Prostate gland (tissue), 2 donors: ENCODE measurements at regions not wholly inside any gene's neighbourhood (a gene's known extent, or its start where the extent isn't known, plus 50 kb on each side); places are given as distances from the start of the nearest gene placed in this dataset.

Experiments used
- DNase-seq: peaks from one replicate; pipeline ENCODE4 v3.0.0-alpha.2; 2019; ENCODE audit warnings: low spot score
- H3K27ac ChIP-seq, 2 donors: fragments of 200-600 bp; sonication (generic); 2 replicates each; pipeline ENCODE4 v1.5.1; 2017 to 2019
- H3K27me3 ChIP-seq: fragments of 200-600 bp; sonication (generic); replicated peaks from 2 replicates; pipeline ENCODE4 v1.5.1; 2019; ENCODE audit not compliant: insufficient read depth
- H3K36me3 ChIP-seq, 2 donors: fragments of 200-600 bp; sonication (generic); 1 replicate in 1 of 2; 2 replicates in 1 of 2; pipeline versions ENCODE4 v1.5.1 to v1.8.1; 2017 to 2019
- H3K4me1 ChIP-seq: fragments of 200-600 bp; sonication (generic); replicated peaks from 2 replicates; pipeline ENCODE4 v1.5.1; 2019
- H3K4me3 ChIP-seq, 2 donors: fragments of 200-600 bp; sonication (generic); 2 replicates each; pipeline ENCODE4 v1.5.1; 2017 to 2019
- H3K9me3 ChIP-seq: fragments of 200-600 bp; sonication (generic); 2 replicates; pipeline ENCODE4 v1.5.1; 2017
- CTCF ChIP-seq, 4 experiments: fragments of 200-600 bp in 2 of 4; fragments of 450-650 bp in 2 of 4; sonication (generic) in 2 of 4; IDR thresholded peaks; 1 replicate in 3 of 4; 2 replicates in 1 of 4; pipeline ENCODE4 v1.5.1; 2016 to 2019; ENCODE audit warnings: antibody characterized with exemption in 4 of 4, mild to moderate bottlenecking in 2 of 4, moderate library complexity in 2 of 4
- POLR2A ChIP-seq: fragments of 450-650 bp; IDR thresholded peaks from one replicate; pipeline ENCODE4 v1.6.1; 2016; ENCODE audit warnings: antibody characterized with exemption, mild to moderate bottlenecking
- POLR2AphosphoS5 ChIP-seq: sonication (generic); formaldehyde crosslinking; IDR thresholded peaks from one replicate; pipeline ENCODE4 v1.6.1; 2017; ENCODE audit warnings: antibody characterized with exemption
- WGBS: methylation state at CpG from one replicate; pipeline ENCODE4 v1.1.5; 2018; 5-methylcytosine and 5-hydroxymethylcytosine counted together
- intact Hi-C: fragments of 100-400 bp; cut with DNase I; formaldehyde crosslinking; loops from one replicate; pipeline ENCODE4 v1.14.2; 2022

- TF ChIP-seq POLR2AphosphoS5: no peak
- 77% methylated on average over 2 of the region's 2 CpGs for WGBS
These were observed 357.1 kb upstream of the SATB1 start for GRCh38 chr3:18782191-18782590.

GRCh38 chr3:18780959-18781358, 355.8 kb upstream of the SATB1 start:
- H3K4me3 ChIP-seq: no peak overlapping the region
- no peaks in the 10 kb centered on the region for H3K27me3 ChIP-seq
- no peak overlapping the region for H3K27ac ChIP-seq
- TF ChIP-seq CTCF (IDR thresholded peaks at IDR 0.05) (no peak), POLR2A (no peak), POLR2AphosphoS5 (no peak)
- H3K4me1 ChIP-seq: no peaks in the 10 kb centered on the region
- no peaks in the 10 kb centered on the region for H3K9me3 ChIP-seq
- DNase-seq: no peak
- WGBS: 94% methylated on average over 3 of the region's 3 CpGs
- no peaks in the 10 kb centered on the region for H3K36me3 ChIP-seq
- intact Hi-C loops: no loop called here

More at GRCh38 chr3:18782191-18782590, 357.1 kb upstream of the SATB1 start:
- Histone ChIP-seq H3K36me3 (no peaks in the 10 kb centered on the region), H3K27me3 (no peaks in the 10 kb centered on the region), H3K4me1 (no peaks in the 10 kb centered on the region), H3K9me3 (no peaks in the 10 kb centered on the region), H3K27ac (no peak overlapping the region), H3K4me3 (no peak overlapping the region)
- no peak for DNase-seq
- intact Hi-C loops: no loop called here

- Histone ChIP-seq H3K4me1 (no peaks in the 10 kb centered on the region), H3K36me3 (no peaks in the 10 kb centered on the region), H3K9me3 (no peaks in the 10 kb centered on the region), H3K27me3 (no peaks in the 10 kb centered on the region), H3K4me3 (no peak overlapping the region), H3K27ac (no peak overlapping the region)
- DNase-seq: no peak
- WGBS: 83% methylated on average over 2 of the region's 2 CpGs
- intact Hi-C loops: no loop called here
- TF ChIP-seq CTCF (IDR thresholded peaks at IDR 0.05) (no peak), POLR2AphosphoS5 (no peak), POLR2A (no peak)
These were observed 354.6 kb upstream of the SATB1 start for GRCh38 chr3:18779704-18780103.

- H3K9me3 ChIP-seq: no peaks in the 10 kb centered on the region
- 73% methylated on average over 2 of the region's 2 CpGs for WGBS
- H3K27ac ChIP-seq: no peak overlapping the region
- H3K4me3 ChIP-seq: no peak overlapping the region
- DNase-seq: no peak
- H3K27me3 ChIP-seq: no peaks in the 10 kb centered on the region
- intact Hi-C loops: no loop called here
- H3K4me1 ChIP-seq: no peaks in the 10 kb centered on the region
- H3K36me3 ChIP-seq: no peaks in the 10 kb centered on the region
- TF ChIP-seq POLR2A (no peak), CTCF (IDR thresholded peaks at IDR 0.05) (no peak), POLR2AphosphoS5 (no peak)
These were observed 353.5 kb upstream of the SATB1 start for GRCh38 chr3:18778598-18778997.

- intact Hi-C loops: no loop called here
- no peak for TF ChIP-seq POLR2AphosphoS5
- no peak for TF ChIP-seq POLR2A
- no peak for TF ChIP-seq CTCF (IDR thresholded peaks at IDR 0.05)
These were observed 353.0 kb upstream of the SATB1 start for GRCh38 chr3:18778094-18778493.

More at GRCh38 chr3:18778094-18778493, 353.0 kb upstream of the SATB1 start:
- Histone ChIP-seq H3K36me3 (no peaks in the 10 kb centered on the region), H3K27ac (no peak overlapping the region), H3K4me1 (no peaks in the 10 kb centered on the region), H3K9me3 (no peaks in the 10 kb centered on the region), H3K4me3 (no peak overlapping the region), H3K27me3 (no peaks in the 10 kb centered on the region)
- no peak for DNase-seq
